Right lobe of liver (tissue), 4 donors: ENCODE measurements at regions not wholly inside any gene's neighbourhood (a gene's known extent, or its start where the extent isn't known, plus 50 kb on each side); places are given as distances from the start of the nearest gene placed in this dataset.

ENCODE experiments used
- CTCF ChIP-seq, 4 donors: fragments of 200-600 bp in 3 of 4; fragments of 450-650 bp in 1 of 4; IDR thresholded peaks; one replicate each; pipeline versions ENCODE4 v1.5.1 to v1.8.0; 2016 to 2022; ENCODE audit warnings: antibody characterized with exemption in 4 of 4, mild to moderate bottlenecking in 2 of 4
- POLR2A ChIP-seq: fragments of 450-650 bp; IDR thresholded peaks from one replicate; pipeline ENCODE4 v1.6.1; 2017; ENCODE audit warnings: antibody characterized with exemption, mild to moderate bottlenecking
- donor health status: DM: no; HTN: no; CAD: no.
- donor health status: DM: no; HTN: no; CAD: no.
- donor health status: DM: no; HTN: yes; CAD: no.

DNA sequence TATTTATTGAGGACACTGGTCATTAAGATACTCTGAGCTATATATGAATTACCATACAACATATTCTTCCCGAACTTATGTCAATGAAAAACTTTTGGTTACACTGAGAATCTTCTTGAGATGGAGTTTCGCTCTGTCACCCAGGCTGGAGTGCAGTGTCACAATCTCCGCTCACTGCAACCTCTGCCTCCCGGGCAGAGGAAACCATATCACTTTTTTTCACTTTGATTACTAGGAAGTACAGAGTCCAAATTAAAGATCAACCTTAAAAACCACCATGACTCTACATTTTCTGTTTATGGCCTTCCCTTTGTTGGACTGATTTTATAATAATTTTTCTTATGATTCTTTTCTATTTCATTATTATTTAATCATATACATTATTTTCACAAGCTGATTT lies 336.5 kb downstream of the FSCB start:
- TF ChIP-seq CTCF (IDR thresholded peaks at IDR 0.05) (no peak), POLR2A (no peak)
